DMS53 treated with DMSO at 0.1 percent for 48 hours (cell line): ENCODE measurements at regions not wholly inside any gene's neighbourhood (a gene's known extent, or its start where the extent isn't known, plus 50 kb on each side); places are given as distances from the start of the nearest gene placed in this dataset.
A peak's percentile ranks its signal among the peaks of the same experiment; 100 is the strongest.

Experiments
- DNase-seq: peaks from one replicate; lab custom pipeline; 2025; ENCODE audit not compliant: unreplicated experiment; lab: John Stamatoyannopoulos, UW

DNA sequence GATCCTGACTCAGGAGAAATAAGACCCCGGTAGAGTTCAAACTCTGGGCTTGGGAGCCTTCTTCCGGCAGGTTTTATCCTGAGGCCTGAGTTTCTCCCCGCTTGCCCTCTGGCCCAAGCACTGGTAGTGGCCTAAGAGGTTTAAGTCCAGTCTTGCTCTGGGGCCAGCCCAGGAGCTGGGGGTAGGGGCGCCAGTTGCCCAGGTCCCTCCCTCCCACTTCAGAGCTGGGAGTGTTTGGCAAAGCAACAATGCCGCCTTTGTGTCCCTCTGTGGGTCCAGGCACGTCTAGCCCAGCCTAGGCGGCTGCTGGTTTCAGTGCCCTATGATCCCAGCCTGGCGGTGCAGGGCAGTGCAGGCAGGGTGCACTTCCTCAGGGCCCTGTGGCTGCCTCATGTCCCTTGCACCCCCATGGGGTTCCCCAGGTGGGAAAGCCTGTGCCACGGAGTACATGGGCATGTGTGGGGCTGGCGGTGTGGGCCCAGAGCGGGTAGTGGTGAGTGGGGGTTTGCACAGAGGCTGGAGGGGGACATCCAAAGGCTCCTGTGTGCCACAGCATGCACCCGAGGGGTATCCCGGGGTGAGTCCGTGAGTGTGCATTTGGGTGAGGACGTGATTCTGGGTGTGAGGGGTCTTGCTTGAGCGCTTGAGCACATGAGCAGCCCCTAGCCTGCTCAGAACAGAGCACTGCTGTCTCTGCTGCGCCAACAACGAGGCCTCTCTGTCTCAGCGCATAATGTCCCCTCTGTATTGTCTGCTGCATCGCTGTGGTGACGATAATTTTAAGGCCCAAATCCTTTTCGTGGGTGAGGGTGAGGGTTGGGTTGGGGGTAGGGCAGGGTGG lies 61.7 kb upstream of the PSD2 start:
- no peak for DNase-seq

DNA sequence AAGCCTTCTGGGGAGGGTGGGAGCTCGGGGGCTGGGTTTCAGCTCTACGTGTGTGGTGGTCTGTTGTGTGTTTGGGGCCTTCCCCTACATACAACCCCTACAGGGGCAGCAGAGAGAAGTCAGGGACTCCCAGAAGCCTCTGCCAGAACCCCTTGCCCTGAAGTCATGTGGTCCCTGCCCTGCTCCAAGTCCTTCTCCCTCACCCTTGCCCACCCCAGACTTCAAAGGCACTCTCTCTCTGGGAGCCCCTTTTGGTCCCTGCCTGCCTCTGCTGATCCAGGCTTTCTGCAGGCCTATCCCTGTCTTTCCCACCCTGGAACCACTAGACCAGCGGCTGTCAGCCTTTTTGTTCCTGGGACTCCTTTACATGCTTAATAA lies 61.1 kb upstream of the PSD2 start:
- no peak for DNase-seq

DNA sequence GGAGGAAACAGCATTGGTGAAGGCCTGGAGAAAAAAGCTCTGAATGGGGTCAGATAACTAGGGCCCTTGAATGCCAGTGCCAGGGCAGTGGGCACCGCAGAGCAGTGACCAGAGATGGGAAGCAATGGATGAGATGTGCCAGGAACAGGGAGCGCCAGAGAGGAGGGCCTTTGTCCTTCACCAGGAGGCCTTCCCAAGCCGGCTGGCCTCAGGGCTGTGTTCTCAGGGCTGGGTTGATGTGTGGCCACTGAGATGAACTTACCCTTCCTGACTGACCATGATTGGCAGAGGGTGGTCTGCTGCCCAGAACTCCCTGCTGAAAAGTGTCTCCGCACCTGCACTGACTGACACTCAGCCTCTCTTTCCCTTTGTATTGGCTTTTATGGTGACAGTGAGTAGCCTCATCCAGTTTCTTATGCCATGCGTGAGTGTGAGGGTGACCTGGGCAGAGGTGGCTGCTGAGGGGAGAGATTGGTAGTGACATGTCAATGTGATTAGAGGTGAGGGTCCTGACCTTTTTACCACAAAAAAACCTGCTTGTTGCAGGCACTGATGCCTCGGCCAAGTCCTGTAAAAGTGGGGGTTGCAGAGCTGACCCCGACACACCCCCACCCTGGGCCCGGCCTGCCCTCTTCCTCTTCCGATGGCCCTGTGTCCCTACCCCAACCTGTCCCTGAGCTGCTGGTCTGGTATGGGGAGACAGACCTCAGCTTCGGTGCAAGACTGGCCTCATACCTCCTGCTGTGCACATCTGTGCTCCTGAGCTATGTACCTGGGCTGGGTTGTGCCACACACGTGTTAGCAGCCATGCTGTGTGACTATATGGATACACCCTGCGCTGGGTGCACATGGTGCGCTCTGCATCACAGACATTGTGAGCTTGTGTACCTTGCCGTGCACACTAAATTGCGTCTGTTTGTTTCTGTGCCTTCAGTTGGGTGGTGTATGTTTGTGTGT lies 57.1 kb upstream of the PSD2 start:
- DNase-seq, result no peak

DNA sequence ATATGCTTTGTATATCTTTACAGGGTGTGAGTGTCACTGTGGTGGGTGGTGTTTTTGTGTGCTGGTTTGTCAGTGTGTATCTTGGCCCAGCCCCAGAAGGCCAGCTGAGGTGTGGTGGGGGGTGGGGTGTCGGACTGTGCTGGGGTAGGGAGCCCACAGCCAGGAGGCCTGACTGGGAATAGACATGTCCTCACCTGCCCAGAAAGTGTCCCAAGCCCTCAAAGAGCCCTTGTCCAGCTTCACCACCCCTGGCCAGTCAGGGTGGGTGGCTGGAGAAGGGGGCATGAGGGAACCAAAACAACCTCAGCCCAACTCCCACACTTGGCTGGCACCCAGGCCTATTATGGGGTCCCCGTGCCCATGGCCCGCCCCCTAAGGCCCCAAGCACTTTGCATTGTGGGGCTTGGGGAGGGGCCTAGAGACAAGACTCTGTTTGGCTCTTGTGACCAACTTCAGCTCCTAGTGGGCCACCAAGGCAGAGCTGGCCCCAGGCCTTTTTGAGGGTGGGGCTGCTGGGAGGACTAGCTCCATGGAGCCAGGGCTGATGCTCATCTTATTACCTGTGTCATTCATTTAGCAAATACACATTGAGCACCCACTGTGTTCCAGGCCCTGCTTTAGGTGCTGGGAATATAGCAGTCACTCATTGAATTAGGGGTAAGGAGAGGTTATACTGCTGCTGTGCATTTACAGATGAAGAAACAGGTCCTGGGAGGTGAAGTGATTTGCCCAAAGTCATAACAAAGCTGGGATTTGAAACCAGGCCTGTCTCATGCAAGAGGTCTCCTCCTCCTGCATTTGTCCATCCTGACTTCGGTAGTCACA lies 56.2 kb upstream of the PSD2 start:
- DNase-seq, result no peak

DNA sequence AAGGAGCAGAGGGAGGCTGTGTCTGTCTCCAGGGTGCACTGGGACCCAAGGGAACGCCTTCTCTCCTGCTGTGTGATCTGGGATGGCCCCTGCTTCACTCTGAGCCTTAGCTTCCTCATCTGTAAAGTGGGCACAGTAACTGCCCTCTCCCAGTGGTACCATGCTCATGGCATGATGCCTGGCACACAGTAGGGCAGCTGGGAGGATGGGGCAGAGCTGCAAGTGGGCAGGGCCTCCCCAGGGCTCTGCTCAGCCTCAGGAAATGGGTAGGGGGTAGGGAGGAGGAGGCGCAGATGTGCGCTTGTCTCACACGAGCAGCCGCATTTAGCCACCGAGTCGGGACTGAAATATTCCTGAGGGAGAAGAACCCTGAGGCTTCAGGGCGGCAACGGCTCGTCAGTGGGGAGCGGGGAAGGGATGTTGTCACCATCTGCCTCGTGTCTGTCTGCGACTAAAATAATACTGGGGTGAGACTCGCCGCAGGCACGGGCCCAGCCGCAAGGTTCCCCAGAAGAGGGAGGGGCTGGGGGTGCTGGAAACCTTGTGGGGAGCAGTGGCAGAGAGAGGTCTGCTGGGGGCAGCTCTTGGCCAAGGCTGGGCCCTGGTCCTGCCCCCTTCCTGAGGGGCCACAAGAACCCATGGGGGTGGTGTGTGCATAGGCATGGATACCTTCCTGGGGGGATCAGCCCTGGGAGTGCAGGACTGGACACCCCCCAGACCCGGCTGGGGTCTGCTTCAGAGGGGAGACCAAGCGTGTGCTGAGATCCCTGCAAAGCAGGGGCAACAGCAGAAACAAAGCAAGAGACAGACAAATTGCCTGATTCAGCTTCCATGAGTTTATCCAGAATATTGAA lies 55.2 kb upstream of the PSD2 start:
- DNase-seq, result no peak

DNA sequence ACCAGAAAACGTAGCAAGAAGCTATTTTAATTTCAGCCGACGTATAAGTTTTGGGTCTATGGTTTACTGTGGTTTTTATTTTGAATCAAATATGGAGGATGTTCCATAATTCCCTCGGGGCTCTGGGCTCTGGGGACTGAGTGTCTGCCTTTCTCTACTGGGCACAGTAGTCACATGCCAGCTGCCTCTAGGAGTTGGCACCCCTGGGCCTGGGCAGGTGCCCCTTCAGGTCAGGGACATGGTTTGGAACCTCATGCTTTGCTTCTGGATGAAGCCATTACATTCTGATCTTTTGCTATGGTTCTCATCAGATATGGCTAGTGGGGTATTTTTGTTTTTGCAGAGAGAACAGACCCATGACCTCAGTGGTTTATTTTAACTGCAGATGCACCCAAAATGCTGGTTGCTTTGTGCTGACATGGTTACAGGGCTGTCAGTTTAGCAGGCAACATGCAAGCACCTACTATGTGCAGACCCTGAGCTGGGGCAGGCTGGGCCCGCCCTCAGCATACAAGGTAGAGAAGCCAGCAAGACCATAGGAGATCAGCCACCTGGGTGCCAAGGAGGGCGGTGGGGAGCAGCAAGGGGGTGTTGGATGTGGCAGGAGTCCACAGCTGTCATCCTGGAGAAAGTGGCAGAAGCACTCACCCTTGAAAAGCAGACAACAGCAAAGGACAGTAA lies 54.5 kb upstream of the PSD2 start:
- no peak for DNase-seq

DNA sequence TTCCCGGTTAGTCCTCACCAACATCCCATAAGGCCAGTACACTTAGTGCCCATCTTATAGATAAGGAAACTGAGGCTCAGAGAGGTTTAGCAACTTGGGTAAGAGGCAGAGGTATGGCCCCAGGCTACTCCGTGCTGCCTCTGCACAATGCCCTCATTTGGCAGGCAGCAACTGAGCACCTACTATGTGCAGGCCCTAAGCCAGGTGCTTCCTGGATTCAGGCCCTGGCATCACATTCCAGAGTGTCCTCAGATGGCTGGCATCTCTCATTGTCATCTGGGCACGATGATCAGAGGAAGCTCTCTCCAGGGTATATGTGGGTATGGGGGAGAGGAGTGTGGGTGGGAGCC lies 53.8 kb upstream of the PSD2 start:
- no peak for DNase-seq

DNA sequence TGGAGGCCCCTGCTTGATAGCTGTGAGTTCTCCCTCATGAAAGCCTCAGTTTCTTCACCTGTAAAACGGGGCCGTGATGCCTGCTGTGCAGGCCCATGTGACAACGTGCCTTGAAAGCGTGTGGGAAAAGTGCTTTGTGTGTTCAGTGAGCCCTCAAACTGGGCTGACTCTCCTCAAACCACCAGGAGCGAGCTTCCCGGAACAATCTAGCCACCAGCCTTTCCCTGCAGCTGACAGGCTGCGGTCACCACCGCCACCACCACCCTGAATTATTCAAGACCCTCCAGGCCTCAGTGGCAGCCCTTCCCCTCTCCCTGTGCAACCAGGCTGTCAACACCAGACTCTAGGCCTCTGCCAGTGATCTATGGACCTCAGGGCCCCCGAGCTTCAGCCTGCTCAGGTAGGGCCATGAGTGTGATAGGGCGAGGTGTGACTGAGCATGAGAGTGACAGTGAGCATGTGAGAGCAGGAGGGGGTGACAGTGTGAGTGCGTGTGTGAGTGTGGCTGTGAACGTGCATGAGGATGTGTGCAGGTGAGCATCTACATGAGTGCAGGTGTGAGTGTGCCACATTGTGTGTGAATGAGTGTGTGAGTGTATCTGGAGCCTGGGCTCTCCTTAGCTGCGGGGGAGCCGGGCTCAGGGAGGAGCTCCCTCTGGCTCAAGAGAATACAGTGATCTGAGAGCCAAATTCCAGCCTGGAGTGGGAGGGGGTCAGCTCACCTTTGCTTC lies 53.3 kb upstream of the PSD2 start:
- DNase-seq, result no peak

DNA sequence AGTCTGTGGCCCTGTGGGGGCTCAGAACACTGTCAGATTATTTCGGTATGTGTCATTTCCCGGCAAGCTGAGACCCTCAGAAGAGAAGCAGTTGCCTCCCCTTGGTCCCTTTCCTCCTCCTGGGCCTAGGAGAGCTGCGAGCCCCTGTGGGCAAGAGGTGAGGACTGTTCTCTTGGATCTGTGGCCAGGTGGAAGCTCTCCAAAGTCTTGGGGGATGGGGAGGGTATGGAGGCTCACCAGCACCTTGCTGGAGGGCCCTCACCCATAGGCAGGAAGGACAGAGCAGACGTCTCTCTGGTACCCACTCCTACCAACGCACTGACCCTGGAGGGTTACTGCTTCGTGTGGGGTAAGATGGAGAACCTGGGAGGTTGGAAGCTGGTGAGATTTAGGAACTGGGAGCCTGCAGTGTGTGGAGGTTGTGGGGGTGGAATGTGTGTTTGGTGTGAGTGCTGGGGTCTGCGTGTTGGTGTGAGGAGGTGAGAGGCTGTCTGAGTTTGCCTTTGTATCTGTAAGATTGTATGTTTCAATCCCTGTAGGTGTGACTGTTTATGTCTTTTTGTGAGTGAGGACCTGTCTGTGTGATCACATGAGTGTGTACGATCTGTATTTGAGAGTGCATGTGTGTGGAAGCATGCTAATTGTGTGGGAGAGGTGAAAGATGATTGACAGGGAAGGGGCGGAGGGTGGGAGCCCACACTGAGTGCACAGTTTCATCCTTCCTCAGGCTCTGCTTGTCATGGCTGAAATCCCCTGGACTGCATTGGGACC lies 52.4 kb upstream of the PSD2 start:
- DNase-seq, result no peak

DNA sequence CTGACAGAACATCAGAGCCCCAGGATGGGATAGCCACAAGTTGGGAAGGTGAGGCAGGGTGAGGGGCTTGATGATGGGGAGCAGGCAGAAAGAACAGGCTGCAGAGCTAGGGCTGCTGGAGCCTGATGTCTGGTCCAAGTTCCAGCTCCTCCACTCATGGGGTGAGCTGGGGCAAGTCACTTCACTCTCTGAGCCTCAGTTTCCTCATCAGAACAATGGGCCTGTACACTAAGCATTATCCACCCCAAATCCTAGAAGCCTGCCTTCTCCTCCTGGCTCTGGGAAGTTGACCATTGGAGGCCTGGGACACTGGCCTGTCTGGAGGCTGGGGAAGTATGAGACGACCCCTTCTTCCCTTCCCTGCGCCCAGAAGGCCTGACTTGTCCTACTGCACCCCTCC lies 51.8 kb upstream of the PSD2 start:
- DNase-seq, result no peak

DNA sequence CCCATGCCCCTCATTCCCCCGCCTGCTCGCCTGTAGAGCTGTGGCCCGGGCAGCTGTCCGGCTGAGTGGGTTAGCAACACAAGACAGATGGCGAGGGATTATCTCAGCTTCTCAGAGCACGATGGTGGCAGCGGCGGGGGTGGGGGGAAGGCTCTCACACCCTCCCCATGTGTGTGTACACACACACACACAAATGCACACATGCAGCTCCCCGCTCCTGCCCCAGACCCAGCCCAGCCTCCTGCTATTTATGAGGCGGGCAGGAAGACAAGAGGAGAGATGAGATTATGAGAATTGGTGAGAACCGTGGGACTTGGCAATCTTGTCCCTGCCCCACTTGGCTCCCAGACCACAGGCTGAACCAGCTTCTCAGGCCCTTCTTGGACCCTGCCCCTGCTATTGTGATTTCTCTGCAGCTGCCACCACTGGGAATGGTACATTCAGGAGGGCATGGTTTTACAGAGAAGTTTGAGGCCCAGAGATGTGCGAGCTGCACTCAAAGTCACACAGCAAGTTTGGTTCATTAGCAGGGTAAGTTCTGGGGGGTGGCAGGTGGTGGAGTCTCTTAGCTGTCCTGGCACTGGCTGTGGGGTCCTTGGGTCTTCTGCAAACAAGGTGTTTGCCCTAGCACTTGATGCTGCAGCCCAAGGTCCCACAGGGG lies 51.0 kb upstream of the PSD2 start:
- DNase-seq, result no peak

DNA sequence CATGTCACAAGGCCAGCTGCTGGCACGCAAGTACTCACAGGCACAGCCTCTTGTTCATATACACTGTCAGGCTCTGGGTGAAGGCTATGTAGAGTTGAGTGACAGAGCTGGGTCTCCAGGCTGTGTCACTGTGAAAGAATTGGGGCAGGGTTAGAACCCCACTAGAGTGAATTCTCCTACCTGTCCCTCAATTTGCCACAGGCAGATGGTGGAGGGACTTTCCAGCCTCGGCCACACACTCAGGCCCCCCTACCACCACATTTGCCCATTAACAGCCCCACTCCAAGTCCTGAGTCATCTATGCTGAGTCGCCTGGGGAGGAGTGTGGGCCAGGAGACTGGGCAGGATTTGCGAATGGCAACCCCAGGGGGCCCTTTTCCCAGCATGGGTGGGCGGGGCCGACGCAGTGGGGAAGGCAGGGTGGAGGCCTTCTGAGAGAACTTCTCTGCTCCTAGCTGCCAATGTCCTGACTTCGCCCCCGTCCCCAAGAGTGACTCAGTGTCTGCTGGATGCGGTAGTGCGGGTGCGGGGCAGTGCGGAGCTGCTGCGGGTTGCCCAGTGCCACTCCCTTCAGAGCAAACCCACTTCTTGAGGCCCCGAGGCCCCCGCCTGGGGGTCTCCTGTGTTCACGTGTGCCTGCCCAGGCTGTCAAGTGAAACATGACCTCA lies 50.3 kb upstream of the PSD2 start:
- DNase-seq, result no peak

DNA sequence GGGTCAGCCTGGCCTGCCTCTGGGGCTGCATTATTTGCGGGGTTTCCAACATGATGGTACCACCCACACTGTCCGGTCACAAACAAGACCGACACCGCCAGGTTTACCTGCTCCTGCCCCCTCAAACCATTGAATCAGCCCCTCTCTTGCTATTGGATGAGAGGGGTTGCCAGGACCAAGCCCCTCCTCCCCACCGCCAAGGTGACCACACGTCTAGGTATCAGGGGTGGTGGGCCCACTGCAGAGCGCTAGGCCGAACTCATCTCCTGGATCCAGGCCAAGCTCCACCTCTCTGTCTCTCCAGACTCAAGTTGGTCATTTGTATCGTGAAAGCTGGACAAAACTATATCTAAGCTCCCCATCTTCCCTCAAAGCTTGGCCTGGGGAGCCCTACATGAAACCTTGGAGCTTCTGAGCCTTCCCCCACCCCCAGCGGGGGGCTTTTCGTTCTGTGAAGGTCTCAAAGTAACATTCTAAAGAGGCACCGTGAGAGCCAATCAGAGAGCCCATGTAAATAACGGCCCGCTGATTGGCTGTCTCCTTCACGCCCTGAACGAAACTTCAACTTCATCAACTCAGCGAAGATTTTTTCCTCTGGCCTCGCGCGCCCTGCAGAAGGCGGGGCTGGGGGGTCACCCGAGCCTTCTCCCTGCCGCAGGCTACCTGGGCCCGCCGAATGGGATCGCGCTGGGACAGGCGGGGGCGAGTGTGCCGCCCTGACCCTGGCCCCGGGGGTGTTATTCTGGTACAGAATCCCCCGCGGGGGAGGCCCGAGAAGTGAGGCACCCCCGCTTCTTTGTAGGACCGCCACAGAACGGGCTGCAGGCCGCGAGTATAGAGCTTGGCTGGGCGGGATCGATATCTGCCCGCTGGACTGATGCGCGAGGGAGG lies 49.6 kb upstream of the PSD2 start:
- DNase-seq, result peak; percentile 53
